ENCODE measurements at regions not wholly inside any gene's neighbourhood (a gene's known extent, or its start where the extent isn't known, plus 50 kb on each side); places are given as distances from the start of the nearest gene placed in this dataset.

GRCh38 chr22:48741540-48741939, 1086.1 kb downstream of the BRD1 start:
- DNase-seq: no peak

GRCh38 chr22:48740731-48741405, 1086.8 kb downstream of the BRD1 start:
- DNase-seq: no peak

GRCh38 chr22:48740086-48740730, 1087.5 kb downstream of the BRD1 start:
- no peak for DNase-seq

GRCh38 chr22:48739348-48740085, 1088.2 kb downstream of the BRD1 start:
- DNase-seq: no peak

- no peak for DNase-seq
These were observed 1089.3 kb downstream of the BRD1 start for GRCh38 chr22:48738204-48738980.

- no peak for DNase-seq
These were observed 1090.0 kb downstream of the BRD1 start for GRCh38 chr22:48737461-48738203.

GRCh38 chr22:48736593-48737460, 1090.8 kb downstream of the BRD1 start:
- DNase-seq: no peak

- DNase-seq: no peak
These were observed 1092.7 kb downstream of the BRD1 start for GRCh38 chr22:48734961-48735360.

- DNase-seq: no peak
These were observed 1093.3 kb downstream of the BRD1 start for GRCh38 chr22:48734359-48734758.

GRCh38 chr22:48729499-48730171, 1098.0 kb downstream of the BRD1 start:
- DNase-seq: no peak

GRCh38 chr22:48727454-48728058, 1100.1 kb downstream of the BRD1 start:
- DNase-seq: no peak

- no peak for DNase-seq
These were observed 1102.8 kb downstream of the BRD1 start for GRCh38 chr22:48724899-48725298.

GRCh38 chr22:48722661-48723060, 1105.0 kb downstream of the BRD1 start:
- DNase-seq: no peak

- DNase-seq: peak in 1 of 2 experiments; percentile 21
These were observed 1106.3 kb downstream of the BRD1 start for GRCh38 chr22:48721395-48721669.

GRCh38 chr22:48720662-48721394, 1106.8 kb downstream of the BRD1 start:
- DNase-seq: no peak

- no peak for DNase-seq
These were observed 1107.6 kb downstream of the BRD1 start for GRCh38 chr22:48719978-48720661.

- DNase-seq: peak in 1 of 2 experiments; percentile 10
These were observed 1108.7 kb downstream of the BRD1 start for GRCh38 chr22:48718818-48719500.
